GM21717 (cell line): ENCODE measurements at regions not wholly inside any gene's neighbourhood (a gene's known extent, or its start where the extent isn't known, plus 50 kb on each side); places are given as distances from the start of the nearest gene placed in this dataset.

Source experiments
- ATAC-seq: cut with Tn5 transposase; IDR thresholded peaks from one replicate; pipeline ENCODE4 v1.9.1; 2021; ENCODE audit warnings: mild to moderate bottlenecking, moderate library complexity; ENCODE audit not compliant: unreplicated experiment

DNA sequence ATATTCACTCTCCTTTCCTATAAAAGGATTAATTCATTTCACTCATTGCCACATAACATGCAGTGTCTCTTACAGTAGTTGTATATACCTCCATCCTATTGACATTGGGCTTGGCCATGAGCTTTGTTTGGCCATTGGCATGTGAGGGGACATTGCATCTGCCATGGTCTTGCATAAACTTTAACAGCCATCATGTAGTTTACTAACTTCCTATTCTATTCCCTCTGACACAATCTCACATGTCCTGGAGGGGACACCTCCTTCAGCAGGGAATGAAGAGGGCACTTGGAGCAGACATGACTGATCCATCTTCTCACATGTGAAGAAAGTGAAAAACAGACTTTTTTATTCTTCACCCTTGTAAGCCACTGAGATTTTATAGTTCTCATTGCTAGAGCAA lies 115.5 kb upstream of the MARCKS start:
- no peak for ATAC-seq

DNA sequence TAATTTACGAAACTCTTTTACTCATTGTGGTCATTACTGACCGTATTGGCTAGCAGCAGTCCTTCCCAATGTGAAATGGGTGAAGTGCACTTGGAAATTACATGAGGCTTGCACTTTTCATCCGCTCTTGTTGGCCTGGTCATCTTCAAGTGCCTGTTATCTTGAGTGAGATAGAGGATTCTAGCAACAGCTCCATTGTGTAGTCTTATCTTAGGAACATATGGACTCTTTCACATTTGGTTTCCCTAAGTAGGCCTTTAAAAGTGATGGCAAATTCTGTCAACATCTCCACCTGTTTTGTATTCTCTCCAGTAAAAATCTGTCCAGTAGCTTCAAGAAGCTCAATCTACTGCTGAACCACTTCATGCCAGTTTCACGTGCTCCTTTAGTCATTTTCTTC lies 114.8 kb upstream of the MARCKS start:
- no peak for ATAC-seq

DNA sequence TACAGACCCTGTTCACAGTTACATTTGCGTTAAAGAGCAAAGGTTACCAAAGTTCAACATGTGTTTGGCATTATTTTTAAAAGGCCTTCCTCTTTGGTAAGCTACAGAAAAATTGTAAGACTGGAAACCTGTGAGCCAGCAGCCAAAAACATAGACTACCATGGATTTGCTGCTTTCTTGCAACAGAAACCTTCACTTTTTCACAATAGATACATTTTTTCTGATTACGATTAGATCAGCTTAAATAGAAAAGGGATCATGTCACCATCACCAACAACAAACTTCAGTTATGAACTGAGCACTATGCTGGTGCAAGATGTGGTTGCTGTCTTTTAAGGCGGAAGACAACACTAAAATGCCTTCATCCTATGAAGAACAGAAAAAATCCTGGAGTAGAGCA lies 112.3 kb upstream of the MARCKS start:
- no peak for ATAC-seq

DNA sequence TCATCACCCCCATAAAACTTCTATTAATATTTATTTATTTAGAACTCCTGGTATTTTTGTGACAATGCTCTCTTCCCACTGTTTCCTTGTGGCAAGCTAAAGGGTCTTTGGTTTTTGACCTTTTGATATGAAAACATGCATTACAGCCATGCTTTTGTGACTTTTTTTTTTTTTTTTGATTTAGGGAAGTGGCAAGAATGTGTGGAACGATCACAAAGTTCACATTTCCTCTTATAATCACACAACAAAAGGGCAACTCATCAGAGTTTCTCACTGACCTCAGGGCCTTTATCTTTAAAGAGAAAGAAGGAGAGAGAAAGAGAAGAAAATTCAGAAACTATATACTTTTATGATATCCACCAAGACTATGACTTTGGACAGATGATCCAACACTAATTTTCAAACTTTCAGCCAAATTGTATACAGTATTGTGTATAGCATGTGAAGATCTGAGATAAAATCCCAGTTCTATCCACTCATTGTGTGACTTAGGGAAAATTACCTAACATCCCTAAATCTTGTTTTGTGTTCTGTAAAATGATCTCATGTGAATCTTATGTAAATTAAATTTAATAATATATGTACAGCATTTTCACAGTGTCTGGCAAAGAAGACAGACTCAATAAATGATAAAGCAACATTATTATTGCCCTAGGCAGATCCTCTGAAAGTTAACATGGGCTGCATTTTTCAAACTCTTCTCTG lies 106.8 kb upstream of the MARCKS start:
- ATAC-seq = no peak

- no peak for ATAC-seq
Measured at GRCh38 chr6:113754291-113754690, 102.9 kb upstream of the MARCKS start.

DNA sequence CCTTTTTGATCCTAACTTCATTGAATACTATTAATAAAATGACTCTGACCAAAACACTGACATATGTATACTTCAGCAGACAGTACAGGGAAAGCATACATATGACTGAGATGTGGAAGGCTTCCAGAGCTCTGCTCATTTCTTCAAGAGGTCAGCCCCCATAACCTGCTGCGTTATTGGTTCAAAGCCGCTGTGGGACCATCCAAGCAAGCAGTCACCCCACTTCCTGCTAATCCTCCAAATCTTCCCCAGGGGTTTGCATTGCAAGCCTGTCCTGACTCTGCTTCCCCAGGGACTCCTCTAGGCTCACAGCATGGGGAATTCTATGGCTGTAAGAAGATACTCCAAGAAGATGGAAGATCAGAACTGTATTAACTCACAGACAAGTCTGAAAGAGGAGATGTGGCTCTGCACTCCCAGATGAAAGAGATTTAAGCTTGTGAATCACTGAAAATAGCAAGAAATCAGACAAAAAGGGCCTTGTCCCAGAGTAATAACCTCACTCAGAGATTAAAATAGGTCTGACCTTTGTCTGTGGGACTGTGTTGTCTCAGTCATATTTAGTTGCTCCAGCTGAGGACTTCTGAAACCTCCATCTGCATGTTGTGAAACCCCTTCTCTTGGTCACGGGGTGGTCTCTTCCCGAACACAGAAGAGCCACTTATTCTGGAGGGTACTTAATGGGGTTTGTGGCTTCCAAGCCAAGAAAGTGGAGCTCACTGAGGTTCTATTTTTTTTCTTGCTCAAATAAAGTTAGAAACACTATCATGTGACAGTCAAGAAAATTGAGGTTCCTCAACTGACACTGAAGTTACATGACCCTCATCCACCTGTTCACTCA lies 101.5 kb upstream of the MARCKS start:
- ATAC-seq = peak; percentile 78

GRCh38 chr6:113756290-113756665 lies 100.9 kb upstream of the MARCKS start:
- no peak for ATAC-seq

DNA sequence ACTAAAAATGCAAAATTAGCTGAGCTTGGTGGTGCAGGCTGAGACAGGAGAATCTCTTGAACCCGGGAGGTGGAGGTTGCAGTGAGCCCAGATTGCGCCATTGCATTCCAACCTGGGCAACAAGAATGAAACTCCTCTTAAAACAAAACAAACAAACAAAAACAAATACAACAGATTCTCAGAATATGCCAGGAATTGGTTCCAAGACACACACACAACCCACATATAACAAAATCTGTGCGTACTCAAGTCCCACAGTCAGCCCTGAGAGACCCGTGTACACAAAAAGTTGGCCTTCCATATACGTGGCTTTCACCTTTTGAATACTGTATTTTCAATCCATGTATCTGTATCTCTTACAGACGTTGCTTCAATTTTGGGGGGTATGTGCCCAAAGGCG lies 98.9 kb upstream of the MARCKS start:
- ATAC-seq = no peak

DNA sequence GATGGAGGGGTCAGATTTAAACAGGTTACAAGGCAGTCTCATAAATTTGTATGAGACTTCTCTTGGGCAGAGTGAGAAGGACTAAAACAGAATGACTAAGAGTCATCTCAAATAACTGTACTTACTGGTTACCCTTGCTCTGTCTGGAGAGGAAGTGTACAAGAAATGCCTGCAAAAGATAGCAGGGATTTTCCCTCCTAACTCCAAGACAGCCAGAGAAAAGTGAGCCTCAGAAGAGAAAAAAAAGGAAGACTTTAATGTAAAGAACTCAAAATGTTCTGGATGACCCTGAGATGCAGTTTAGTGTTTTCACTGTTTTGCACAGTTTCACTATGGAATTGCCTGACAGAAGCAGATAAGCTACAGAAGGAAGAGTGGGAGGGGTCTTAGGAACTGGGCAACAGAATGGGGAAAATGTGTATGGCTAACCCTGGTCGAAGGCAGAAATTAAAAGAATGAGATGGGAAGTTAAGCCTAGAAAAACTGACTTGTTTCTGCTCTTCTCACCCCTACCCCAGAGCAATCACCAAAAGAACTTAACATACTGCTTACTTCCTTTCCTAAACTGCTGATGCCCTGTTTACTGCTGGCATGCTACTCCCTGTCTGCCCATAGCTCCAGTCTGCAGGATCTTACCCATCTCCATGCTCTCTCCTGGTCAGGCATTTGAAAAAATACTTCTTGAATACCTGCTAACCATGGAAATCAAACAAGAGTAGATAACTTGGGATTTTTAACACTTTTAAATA lies 98.1 kb upstream of the MARCKS start:
- peak; percentile 54 for ATAC-seq

GRCh38 chr6:113762641-113763040 lies 94.5 kb upstream of the MARCKS start:
- no peak for ATAC-seq

DNA sequence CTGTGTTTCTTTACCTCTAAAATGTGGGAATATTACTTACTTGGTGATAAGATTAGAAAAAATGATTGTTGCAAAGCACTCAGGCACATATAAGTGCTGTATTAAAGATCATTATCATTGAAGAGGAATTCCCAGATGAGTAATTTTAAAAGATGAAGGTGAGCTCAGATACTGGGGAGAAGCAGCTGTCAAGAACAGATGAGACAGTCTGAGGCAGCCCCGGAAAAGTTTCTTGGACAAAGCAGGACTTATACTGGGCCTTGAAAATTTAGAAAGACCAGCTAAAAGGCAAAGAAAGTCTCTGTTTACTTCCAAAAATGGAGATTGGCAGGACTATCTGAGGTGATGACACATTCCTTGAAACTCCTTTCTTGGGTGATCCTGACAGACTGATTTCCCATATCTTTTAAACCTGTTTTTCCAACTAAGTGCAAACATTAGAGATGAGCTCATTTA lies 93.8 kb upstream of the MARCKS start:
- no peak for ATAC-seq

GRCh38 chr6:113763876-113764275 lies 93.3 kb upstream of the MARCKS start:
- peak; percentile 87 for ATAC-seq

DNA sequence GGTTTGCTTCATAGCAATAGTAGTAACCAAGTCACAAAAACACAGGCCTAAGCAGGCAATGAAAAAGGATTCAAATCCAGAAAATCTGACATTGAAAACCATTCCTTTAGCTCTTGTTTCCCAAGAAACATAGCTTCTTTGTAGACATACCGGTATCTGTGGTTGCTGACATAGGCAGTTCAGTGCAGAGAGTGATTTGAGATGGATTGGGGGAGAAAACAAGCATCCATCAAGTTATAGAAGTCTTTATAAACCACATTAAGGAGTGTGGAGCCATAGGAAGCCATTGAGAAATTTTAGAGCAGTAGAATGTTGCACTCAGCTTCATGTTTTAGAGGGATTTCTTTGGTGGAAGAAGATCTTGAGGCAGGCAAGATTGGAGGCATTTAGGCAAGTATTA lies 91.2 kb upstream of the MARCKS start:
- ATAC-seq = no peak

DNA sequence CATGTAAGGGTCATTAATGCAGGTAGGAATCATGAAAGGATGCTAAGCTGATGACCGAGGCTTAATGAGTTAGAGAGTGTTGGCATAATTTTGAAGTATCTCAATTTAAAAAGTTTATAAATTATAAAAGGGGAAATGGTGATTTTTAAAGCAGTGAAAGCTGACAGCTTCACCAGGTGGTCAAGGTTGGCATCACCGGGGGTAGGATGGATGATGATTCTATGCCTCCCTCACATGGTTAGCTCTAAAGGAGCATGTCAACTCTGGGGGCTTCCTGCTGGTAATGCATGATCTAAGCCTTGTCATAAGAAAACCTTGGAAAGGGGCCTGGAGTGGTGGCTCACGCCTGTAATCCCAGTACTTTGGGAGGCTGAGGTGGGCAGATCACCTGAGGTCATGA lies 89.2 kb upstream of the MARCKS start:
- ATAC-seq = no peak

DNA sequence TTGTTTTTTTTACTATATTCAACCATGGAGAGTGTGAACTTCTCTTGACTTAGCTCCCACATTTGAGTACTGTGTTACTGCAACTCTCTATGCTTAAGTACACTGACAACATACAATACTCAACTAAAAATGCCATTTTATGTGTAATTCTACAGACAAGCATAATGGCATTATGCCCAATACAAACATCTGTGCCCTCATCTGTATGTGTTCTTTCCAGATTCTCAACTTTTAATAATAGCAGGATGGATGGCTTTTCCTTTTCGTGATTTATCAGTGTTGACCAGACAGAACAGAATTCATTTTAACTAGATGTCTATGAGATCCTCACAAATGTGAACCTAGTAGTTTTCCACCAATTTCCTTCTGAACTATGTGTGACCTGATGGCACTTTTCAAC lies 84.2 kb upstream of the MARCKS start:
- ATAC-seq = no peak

- no peak for ATAC-seq
Measured at GRCh38 chr6:113774127-113774825, 82.9 kb upstream of the MARCKS start.

DNA sequence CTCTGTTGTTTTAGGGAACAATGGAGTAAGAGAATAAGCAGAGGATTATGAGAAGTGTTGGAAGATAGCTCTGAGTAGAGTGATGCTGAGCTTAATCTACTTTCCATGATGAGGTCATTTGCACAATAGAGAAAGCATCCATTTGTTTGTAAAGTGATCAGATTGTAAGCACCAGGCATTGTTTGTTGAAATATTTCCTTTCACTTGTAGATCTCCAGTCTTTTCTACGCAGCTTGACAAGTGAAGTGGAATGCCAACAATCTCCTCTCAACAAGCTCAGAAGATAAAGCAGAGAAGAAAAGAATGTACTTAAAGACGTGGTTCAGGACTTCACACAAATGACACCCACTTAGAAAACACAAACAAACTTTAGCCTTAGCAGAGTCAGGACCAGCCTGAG lies 80.1 kb upstream of the MARCKS start:
- ATAC-seq = no peak

- ATAC-seq = no peak
Measured at GRCh38 chr6:113777601-113778000, 79.5 kb upstream of the MARCKS start.

DNA sequence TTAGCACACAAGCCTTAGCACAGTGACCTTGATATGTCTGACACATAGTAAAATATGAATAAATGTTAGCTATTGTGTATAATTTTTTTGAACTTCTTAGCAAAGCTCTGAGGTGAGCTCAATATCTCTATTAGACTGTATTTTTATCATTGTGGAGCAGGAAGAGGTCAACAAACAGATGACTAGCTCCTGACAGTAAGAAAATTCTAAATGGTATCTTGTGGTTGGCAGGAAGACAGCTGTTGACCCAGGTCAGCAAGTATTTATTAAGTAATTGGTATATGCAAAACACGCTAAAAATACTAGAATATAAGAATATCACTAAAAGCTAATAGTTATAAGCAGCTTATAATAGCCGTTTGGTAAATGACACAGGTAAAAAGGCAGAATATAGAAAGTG lies 77.5 kb upstream of the MARCKS start:
- no peak for ATAC-seq

DNA sequence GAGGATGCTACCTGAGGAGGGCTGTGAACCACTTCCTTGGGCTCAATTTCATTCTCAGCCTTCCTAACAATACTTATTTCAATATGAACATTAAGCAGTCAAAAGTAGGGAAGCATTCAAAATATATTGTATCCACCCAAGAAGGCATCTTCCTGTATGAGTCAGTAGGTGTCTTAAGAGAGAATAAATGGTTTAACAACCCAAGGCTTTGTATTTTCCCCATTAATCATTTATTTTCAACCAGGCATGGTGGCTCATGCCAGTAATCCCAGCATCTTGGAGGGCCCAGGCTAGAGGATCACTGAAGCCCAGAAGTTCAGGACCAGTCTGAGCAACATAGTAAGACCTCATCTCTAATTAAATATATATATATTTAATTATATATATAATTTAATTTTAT lies 74.5 kb upstream of the MARCKS start:
- no peak for ATAC-seq

DNA sequence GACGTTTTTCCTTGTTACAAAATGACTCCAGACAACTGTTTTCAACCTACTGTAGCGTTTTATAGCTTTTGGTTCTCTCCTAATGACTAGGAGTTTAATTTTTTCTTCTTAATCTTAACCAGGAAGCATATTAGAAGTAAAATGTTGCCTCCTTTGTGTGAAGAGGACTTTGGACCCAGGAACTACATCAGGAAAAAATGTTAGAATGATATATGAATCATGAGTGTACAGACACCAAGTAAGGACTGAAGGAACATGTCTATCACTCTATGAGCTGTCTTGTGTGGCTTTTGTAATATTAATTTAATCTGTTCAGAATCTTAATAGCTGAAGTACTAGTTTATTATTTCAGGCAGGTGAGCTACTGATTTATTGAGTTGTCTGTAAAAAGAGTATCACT lies 71.0 kb upstream of the MARCKS start:
- no peak for ATAC-seq
